ENCODE measurements at regions not wholly inside any gene's neighbourhood (a gene's known extent, or its start where the extent isn't known, plus 50 kb on each side); places are given as distances from the start of the nearest gene placed in this dataset.
A peak's percentile ranks its signal among the peaks of the same experiment; 100 is the strongest.

GRCh38 chr6:5946701-5947100, 60.0 kb downstream of the NRN1 start:
- no peak overlapping the region for H3K27ac ChIP-seq (ENCODE audit: low read length)
- H3K9me3 ChIP-seq (ENCODE audit: control insufficient read depth, low read depth, low read length): no peaks in the 10 kb centered on the region
- H3K36me3 ChIP-seq (ENCODE audit: control insufficient read depth, insufficient read depth, low read length): no peaks in the 10 kb centered on the region
- H3K4me3 ChIP-seq (ENCODE audit: low read length): no peak overlapping the region
- no peaks in the 10 kb centered on the region for H3K4me1 ChIP-seq (ENCODE audit: control insufficient read depth, insufficient read depth, low read length)
- WGBS (ENCODE audit: insufficient coverage, low lambda C conversion rate): no CpG with 5 or more reads among the region's 2 CpGs
- DNase-seq: peak in 1 of 2 donors; percentile 10
- H3K27me3 ChIP-seq (ENCODE audit: control insufficient read depth, insufficient read depth, low read length): no peaks in the 10 kb centered on the region

GRCh38 chr6:5946181-5946580, 60.5 kb downstream of the NRN1 start:
- Histone ChIP-seq H3K36me3 (ENCODE audit: control insufficient read depth, insufficient read depth, low read length) (no peaks in the 10 kb centered on the region), H3K27me3 (ENCODE audit: control insufficient read depth, insufficient read depth, low read length) (no peaks in the 10 kb centered on the region), H3K4me1 (ENCODE audit: control insufficient read depth, insufficient read depth, low read length) (no peaks in the 10 kb centered on the region), H3K4me3 (ENCODE audit: low read length) (no peak overlapping the region), H3K27ac (ENCODE audit: low read length) (no peak overlapping the region), H3K9me3 (ENCODE audit: control insufficient read depth, low read depth, low read length) (no peaks in the 10 kb centered on the region)
- 100% methylated on average over 1 of the region's 4 CpGs for WGBS (ENCODE audit: insufficient coverage, low lambda C conversion rate)
- DNase-seq: no peak

GRCh38 chr6:5943591-5943990, 63.1 kb downstream of the NRN1 start:
- DNase-seq: no peak
- Histone ChIP-seq H3K4me1 (ENCODE audit: control insufficient read depth, insufficient read depth, low read length) (no peaks in the 10 kb centered on the region), H3K27me3 (ENCODE audit: control insufficient read depth, insufficient read depth, low read length) (no peaks in the 10 kb centered on the region), H3K9me3 (ENCODE audit: control insufficient read depth, low read depth, low read length) (no peaks in the 10 kb centered on the region), H3K36me3 (ENCODE audit: control insufficient read depth, insufficient read depth, low read length) (no peaks in the 10 kb centered on the region), H3K4me3 (ENCODE audit: low read length) (no peak overlapping the region), H3K27ac (ENCODE audit: low read length) (no peak overlapping the region)

GRCh38 chr6:5942591-5942990, 64.1 kb downstream of the NRN1 start:
- Histone ChIP-seq H3K27me3 (ENCODE audit: control insufficient read depth, insufficient read depth, low read length) (no peaks in the 10 kb centered on the region), H3K9me3 (ENCODE audit: control insufficient read depth, low read depth, low read length) (no peaks in the 10 kb centered on the region), H3K27ac (ENCODE audit: low read length) (no peak overlapping the region), H3K36me3 (ENCODE audit: control insufficient read depth, insufficient read depth, low read length) (no peaks in the 10 kb centered on the region), H3K4me3 (ENCODE audit: low read length) (no peak overlapping the region), H3K4me1 (ENCODE audit: control insufficient read depth, insufficient read depth, low read length) (no peaks in the 10 kb centered on the region)
- no CpG with 5 or more reads among the region's 1 CpG for WGBS (ENCODE audit: insufficient coverage, low lambda C conversion rate)
- DNase-seq: no peak

- no peak overlapping the region for H3K27ac ChIP-seq (ENCODE audit: low read length)
- WGBS (ENCODE audit: insufficient coverage, low lambda C conversion rate): 100% methylated on average over 1 of the region's 5 CpGs
- H3K4me3 ChIP-seq (ENCODE audit: low read length): no peak overlapping the region
- no peaks in the 10 kb centered on the region for H3K4me1 ChIP-seq (ENCODE audit: control insufficient read depth, insufficient read depth, low read length)
- no peaks in the 10 kb centered on the region for H3K27me3 ChIP-seq (ENCODE audit: control insufficient read depth, insufficient read depth, low read length)
- H3K9me3 ChIP-seq (ENCODE audit: control insufficient read depth, low read depth, low read length): no peaks in the 10 kb centered on the region
- no peaks in the 10 kb centered on the region for H3K36me3 ChIP-seq (ENCODE audit: control insufficient read depth, insufficient read depth, low read length)
- no peak for DNase-seq
Observed at GRCh38 chr6:5941188-5941587, 65.5 kb downstream of the NRN1 start.

GRCh38 chr6:5938934-5939333, 67.8 kb downstream of the NRN1 start:
- DNase-seq: no peak
- no peaks in the 10 kb centered on the region for H3K36me3 ChIP-seq (ENCODE audit: control insufficient read depth, insufficient read depth, low read length)
- no CpG with 5 or more reads among the region's 3 CpGs for WGBS (ENCODE audit: insufficient coverage, low lambda C conversion rate)
- H3K27me3 ChIP-seq (ENCODE audit: control insufficient read depth, insufficient read depth, low read length): no peaks in the 10 kb centered on the region
- no peaks in the 10 kb centered on the region for H3K9me3 ChIP-seq (ENCODE audit: control insufficient read depth, low read depth, low read length)
- no peak overlapping the region for H3K4me3 ChIP-seq (ENCODE audit: low read length)
- H3K27ac ChIP-seq (ENCODE audit: low read length): no peak overlapping the region
- H3K4me1 ChIP-seq (ENCODE audit: control insufficient read depth, insufficient read depth, low read length): no peaks in the 10 kb centered on the region

GRCh38 chr6:5937936-5938706, 68.6 kb downstream of the NRN1 start:
- Histone ChIP-seq H3K27ac (ENCODE audit: low read length) (no peak overlapping the region), H3K27me3 (ENCODE audit: control insufficient read depth, insufficient read depth, low read length) (no peaks in the 10 kb centered on the region), H3K36me3 (ENCODE audit: control insufficient read depth, insufficient read depth, low read length) (no peaks in the 10 kb centered on the region), H3K9me3 (ENCODE audit: control insufficient read depth, low read depth, low read length) (no peaks in the 10 kb centered on the region), H3K4me1 (ENCODE audit: control insufficient read depth, insufficient read depth, low read length) (no peaks in the 10 kb centered on the region), H3K4me3 (ENCODE audit: low read length) (no peak overlapping the region)
- no peak for DNase-seq
- no CpG with 5 or more reads among the region's 19 CpGs for WGBS (ENCODE audit: insufficient coverage, low lambda C conversion rate)

GRCh38 chr6:5937169-5937909, 69.4 kb downstream of the NRN1 start:
- no peaks in the 10 kb centered on the region for H3K4me1 ChIP-seq (ENCODE audit: control insufficient read depth, insufficient read depth, low read length)
- H3K27ac ChIP-seq (ENCODE audit: low read length): no peak overlapping the region
- 100% methylated on average over 3 of the region's 14 CpGs for WGBS (ENCODE audit: insufficient coverage, low lambda C conversion rate)
- no peaks in the 10 kb centered on the region for H3K36me3 ChIP-seq (ENCODE audit: control insufficient read depth, insufficient read depth, low read length)
- DNase-seq: no peak
- no peaks in the 10 kb centered on the region for H3K9me3 ChIP-seq (ENCODE audit: control insufficient read depth, low read depth, low read length)
- peaks cover 5% of the 10 kb centered on the region for H3K27me3 ChIP-seq (ENCODE audit: control insufficient read depth, insufficient read depth, low read length)
- H3K4me3 ChIP-seq (ENCODE audit: low read length): no peak overlapping the region

GRCh38 chr6:5936631-5937030, 70.1 kb downstream of the NRN1 start:
- WGBS (ENCODE audit: insufficient coverage, low lambda C conversion rate): no CpG with 5 or more reads among the region's 8 CpGs
- DNase-seq: no peak
- H3K4me1 ChIP-seq (ENCODE audit: control insufficient read depth, insufficient read depth, low read length): no peaks in the 10 kb centered on the region
- peaks cover 6% of the 10 kb centered on the region for H3K27me3 ChIP-seq (ENCODE audit: control insufficient read depth, insufficient read depth, low read length)
- H3K9me3 ChIP-seq (ENCODE audit: control insufficient read depth, low read depth, low read length): no peaks in the 10 kb centered on the region
- H3K36me3 ChIP-seq (ENCODE audit: control insufficient read depth, insufficient read depth, low read length): no peaks in the 10 kb centered on the region
- no peak overlapping the region for H3K4me3 ChIP-seq (ENCODE audit: low read length)
- H3K27ac ChIP-seq (ENCODE audit: low read length): no peak overlapping the region

- Histone ChIP-seq H3K36me3 (ENCODE audit: control insufficient read depth, insufficient read depth, low read length) (no peaks in the 10 kb centered on the region), H3K9me3 (ENCODE audit: control insufficient read depth, low read depth, low read length) (no peaks in the 10 kb centered on the region), H3K4me3 (ENCODE audit: low read length) (no peak overlapping the region), H3K4me1 (ENCODE audit: control insufficient read depth, insufficient read depth, low read length) (no peaks in the 10 kb centered on the region), H3K27me3 (ENCODE audit: control insufficient read depth, insufficient read depth, low read length) (peaks cover 7% of the 10 kb centered on the region), H3K27ac (ENCODE audit: low read length) (no peak overlapping the region)
- WGBS (ENCODE audit: insufficient coverage, low lambda C conversion rate): 83% methylated on average over 1 of the region's 2 CpGs
- DNase-seq: no peak
Observed at GRCh38 chr6:5936140-5936539, 70.6 kb downstream of the NRN1 start.

- WGBS (ENCODE audit: insufficient coverage, low lambda C conversion rate): no CpG with 5 or more reads among the region's 2 CpGs
- peaks cover 14% of the 10 kb centered on the region for H3K27me3 ChIP-seq (ENCODE audit: control insufficient read depth, insufficient read depth, low read length)
- no peak overlapping the region for H3K4me3 ChIP-seq (ENCODE audit: low read length)
- H3K9me3 ChIP-seq (ENCODE audit: control insufficient read depth, low read depth, low read length): no peaks in the 10 kb centered on the region
- H3K27ac ChIP-seq (ENCODE audit: low read length): no peak overlapping the region
- DNase-seq: no peak
- H3K4me1 ChIP-seq (ENCODE audit: control insufficient read depth, insufficient read depth, low read length): no peaks in the 10 kb centered on the region
- H3K36me3 ChIP-seq (ENCODE audit: control insufficient read depth, insufficient read depth, low read length): no peaks in the 10 kb centered on the region
Observed at GRCh38 chr6:5930968-5931367, 75.8 kb downstream of the NRN1 start.

Measured in large intestine (tissue), 3 donors.